Panc1 (cell line): ENCODE measurements at regions not wholly inside any gene's neighbourhood (a gene's known extent, or its start where the extent isn't known, plus 50 kb on each side); places are given as distances from the start of the nearest gene placed in this dataset.

ENCODE experiments used
- ATAC-seq: fragments of 200-7000 bp; cut with Tn5 transposase; 2 replicates; pipeline ENCODE4 v1.9.1; 2020; ENCODE audit warnings: mild to moderate bottlenecking, moderate library complexity
- BruUV-seq: library from RNA; stranded (reverse); fragments of 400-500 nt; replicated peaks from 2 replicates; lab custom pipeline; 2021; lab: Mats Ljungman, UMichigan
- CTCF ChIA-PET: fragments of 300-600 bp; sonication (Branson Sonifier 250); formaldehyde crosslinking; loops from one replicate; lab custom pipeline; 2022; ENCODE audit warnings: antibody characterized with exemption; lab: Charles Lee
- POLR2A ChIA-PET: fragments of 300-600 bp; sonication (Branson Sonifier 250); formaldehyde crosslinking; loops from one replicate; lab custom pipeline; 2022; ENCODE audit warnings: antibody characterized with exemption; lab: Charles Lee
- DNase-seq: peaks from one replicate; pipeline ENCODE4 v3.0.0-alpha.2; 2010; ENCODE audit warnings: low read depth, low spot score
- H3K27ac ChIP-seq: 2 replicates; pipeline ENCODE4 v1.5.1; 2011; ENCODE audit warnings: mild to moderate bottlenecking, low read length, inconsistent platforms
- H3K27me3 ChIP-seq: fragments of 200-500 bp; sonication (Bioruptor generic); 2 replicates; pipeline ENCODE4 v1.6.0; 2014; ENCODE audit warnings: low read length, inconsistent platforms; ENCODE audit not compliant: control insufficient read depth, insufficient read depth
- H3K36me3 ChIP-seq: fragments of 200-500 bp; sonication (Bioruptor generic); 2 replicates; pipeline ENCODE4 v1.5.1; 2014; ENCODE audit warnings: inconsistent platforms, mild to moderate bottlenecking, low read length, moderate library complexity; ENCODE audit not compliant: control insufficient read depth, insufficient read depth
- H3K4me1 ChIP-seq: 2 replicates; pipeline ENCODE4 v1.5.1; 2011; ENCODE audit warnings: inconsistent platforms, mild to moderate bottlenecking, low read length, moderate library complexity; ENCODE audit not compliant: control insufficient read depth, insufficient read depth
- H3K4me3 ChIP-seq, 2 experiments: 2 replicates each; pipeline ENCODE4 v1.5.1; 2011 to 2012; ENCODE audit warnings: low read depth in 2 of 2, low read length in 2 of 2, mild to moderate bottlenecking in 2 of 2, inconsistent platforms in 1 of 2, moderate library complexity in 1 of 2
- H3K9me3 ChIP-seq: fragments of 200-500 bp; sonication (Bioruptor generic); 2 replicates; pipeline ENCODE4 v1.5.1; 2014; ENCODE audit warnings: low read depth, mild to moderate bottlenecking, inconsistent platforms, low read length, moderate library complexity; ENCODE audit not compliant: control insufficient read depth, insufficient read depth
- CTCF ChIP-seq: fragments of 450-650 bp; IDR thresholded peaks from 2 replicates; pipeline ENCODE4 v1.5.1; 2017; ENCODE audit warnings: mild to moderate bottlenecking
- POLR2AphosphoS5 ChIP-seq: IDR thresholded peaks from 2 replicates; pipeline ENCODE4 v1.6.1; 2012; ENCODE audit warnings: mild to moderate bottlenecking, low read depth, low read length, moderate library complexity
- REST ChIP-seq, 2 experiments: IDR thresholded peaks; 2 replicates each; pipeline ENCODE4 v1.6.1; 2011 to 2012; ENCODE audit warnings: low read depth in 2 of 2, control low read depth in 1 of 2, low read length in 1 of 2, mild to moderate bottlenecking in 1 of 2, moderate library complexity in 1 of 2; ENCODE audit not compliant: insufficient read depth in 1 of 2
- SIN3A ChIP-seq: IDR thresholded peaks from 2 replicates; pipeline ENCODE4 v1.6.1; 2012; ENCODE audit warnings: low read depth, mild to moderate bottlenecking, low read length, moderate library complexity, borderline replicate concordance; ENCODE audit not compliant: insufficient read depth
- TCF7L2 ChIP-seq: IDR thresholded peaks from 2 replicates; pipeline ENCODE4 v1.6.1; 2011; ENCODE audit warnings: mild to moderate bottlenecking, low read depth, low read length, inconsistent platforms
- in situ Hi-C: cut with HindIII; loops from 2 replicates; pipeline ENCODE4 v1.10.0; 2016; ENCODE audit warnings: low sequenced_read_pairs, low pct_unique_long_range_greater_than_20kb
- intact Hi-C: fragments of 100-400 bp; cut with micrococcal nuclease; formaldehyde crosslinking; loops from one replicate; pipeline ENCODE4 v1.10.0; 2022; ENCODE audit not compliant: unreplicated experiment

GRCh38 chr2:241947876-241948275, 78.3 kb downstream of the RTP5 start:
- ATAC-seq (no peak), DNase-seq (no peak)
- CTCF ChIA-PET, result no interaction called here
- Histone ChIP-seq H3K27me3 (no peaks in the 10 kb centered on the region), H3K36me3 (no peaks in the 10 kb centered on the region), H3K9me3 (no peaks in the 10 kb centered on the region), H3K4me3 (no peak overlapping the region), H3K27ac (no peak overlapping the region), H3K4me1 (peaks cover 5% of the 10 kb centered on the region)
- in situ Hi-C loops, result no loop called here
- intact Hi-C loops, result no loop called here
- POLR2A ChIA-PET, result no interaction called here
- BruUV-seq, result no TSS peak
- TF ChIP-seq REST (IDR thresholded peaks at IDR 0.05; ENCODE audit: insufficient read depth in 1 of 2, low read depth in 2 of 2, low read length in 1 of 2), result no peak
- no peak for TF ChIP-seq TCF7L2
- no peak for TF ChIP-seq SIN3A
- no peak for TF ChIP-seq CTCF
- no peak for TF ChIP-seq POLR2AphosphoS5

GRCh38 chr2:241948299-241948897, 78.9 kb downstream of the RTP5 start:
- intact Hi-C loops, result no loop called here
- DNase-seq (no peak), ATAC-seq (no peak)
- H3K9me3 ChIP-seq, result no peaks in the 10 kb centered on the region
- H3K36me3 ChIP-seq, result no peaks in the 10 kb centered on the region
- no peak overlapping the region for H3K27ac ChIP-seq
- in situ Hi-C loops, result no loop called here
- no TSS peak for BruUV-seq
- H3K4me3 ChIP-seq, result no peak overlapping the region
- no peaks in the 10 kb centered on the region for H3K27me3 ChIP-seq
- peaks cover 5% of the 10 kb centered on the region for H3K4me1 ChIP-seq
- TF ChIP-seq REST (IDR thresholded peaks at IDR 0.05; ENCODE audit: insufficient read depth in 1 of 2, low read depth in 2 of 2, low read length in 1 of 2) (no peak), POLR2AphosphoS5 (no peak), TCF7L2 (no peak), SIN3A (no peak), CTCF (no peak)
- POLR2A ChIA-PET, result no interaction called here
- CTCF ChIA-PET, result no interaction called here
